Hepatocyte (in vitro differentiated cells): ENCODE measurements at regions not wholly inside any gene's neighbourhood (a gene's known extent, or its start where the extent isn't known, plus 50 kb on each side); places are given as distances from the start of the nearest gene placed in this dataset.

Experiments used
- CTCF ChIP-seq: fragments of 200-600 bp; sonication (generic); IDR thresholded peaks from 2 replicates; pipeline ENCODE4 v1.5.1; 2016; ENCODE audit warnings: antibody characterized with exemption, mild to moderate bottlenecking; ENCODE audit not compliant: poor library complexity
- EZH2phosphoT487 ChIP-seq: fragments of 200-600 bp; sonication (generic); IDR thresholded peaks from one replicate; pipeline ENCODE4 v1.6.1; 2018; ENCODE audit warnings: antibody characterized with exemption, mild to moderate bottlenecking, low read depth, moderate library complexity; ENCODE audit not compliant: unreplicated experiment, severe bottlenecking

GRCh38 chr4:153987291-153987690 is 198.4 kb upstream of the SFRP2 start:
- TF ChIP-seq CTCF (no peak), EZH2phosphoT487 (no peak)
